ENCODE measurements at regions not wholly inside any gene's neighbourhood (a gene's known extent, or its start where the extent isn't known, plus 50 kb on each side); places are given as distances from the start of the nearest gene placed in this dataset.
A peak's percentile ranks its signal among the peaks of the same experiment; 100 is the strongest.
"Not testable (repeated sequence)": the region's sequence is repeated elsewhere in the genome, so short reads cannot be mapped to it uniquely, and the experiment has no call there.

GRCh38 chr7:32762206-32762924 lies 129.2 kb downstream of the KBTBD2 start:
- not testable (repeated sequence) for DNase-seq

GRCh38 chr7:32761451-32762205 lies 129.9 kb downstream of the KBTBD2 start:
- no peak for DNase-seq

GRCh38 chr7:32760755-32761154 lies 130.8 kb downstream of the KBTBD2 start:
- DNase-seq, result not testable (repeated sequence)

- not testable (repeated sequence) for DNase-seq
Measured at GRCh38 chr7:32759859-32760258, 131.7 kb downstream of the KBTBD2 start.

GRCh38 chr7:32753872-32754271 lies 137.7 kb downstream of the KBTBD2 start:
- DNase-seq, result not testable (repeated sequence)

- DNase-seq, result not testable (repeated sequence)
Measured at GRCh38 chr7:32748337-32748736, 143.2 kb downstream of the KBTBD2 start.

GRCh38 chr7:32747443-32748148 lies 144.0 kb downstream of the KBTBD2 start:
- not testable (repeated sequence) for DNase-seq

- not testable (repeated sequence) for DNase-seq
Measured at GRCh38 chr7:32741853-32742476, 149.6 kb downstream of the KBTBD2 start.

- DNase-seq, result not testable (repeated sequence)
Measured at GRCh38 chr7:32739749-32740148, 151.8 kb downstream of the KBTBD2 start.

- DNase-seq, result not testable (repeated sequence)
Measured at GRCh38 chr7:32738390-32738789, 153.2 kb downstream of the KBTBD2 start.

GRCh38 chr7:32732767-32733166 lies 158.8 kb downstream of the KBTBD2 start:
- DNase-seq, result not testable (repeated sequence)

- not testable (repeated sequence) for DNase-seq
Measured at GRCh38 chr7:32729335-32729675, 162.3 kb downstream of the KBTBD2 start.

GRCh38 chr7:32728412-32729334 lies 162.9 kb downstream of the KBTBD2 start:
- DNase-seq, result peak; percentile 35

- peak; percentile 24 for DNase-seq
Measured at GRCh38 chr7:32727483-32728411, 163.8 kb downstream of the KBTBD2 start.

GRCh38 chr7:32722837-32723236 lies 168.7 kb downstream of the KBTBD2 start:
- DNase-seq, result not testable (repeated sequence)

GRCh38 chr7:32694182-32694581 lies 197.4 kb downstream of the KBTBD2 start:
- DNase-seq, result no peak

GRCh38 chr7:32691965-32692815 lies 196.9 kb downstream of the AVL9 start:
- DNase-seq, result peak; percentile 9

GRCh38 chr7:32688092-32688491 lies 192.8 kb downstream of the AVL9 start:
- DNase-seq, result not testable (repeated sequence)

- no peak for DNase-seq
Measured at GRCh38 chr7:32681174-32681518, 185.9 kb downstream of the AVL9 start.

Data from activated naive CD4-positive, alpha-beta T cell treated with Interleukin-2 at 50 U/mL for 16 hours (primary cell).